Erythroblast (primary cell): ENCODE measurements at regions not wholly inside any gene's neighbourhood (a gene's known extent, or its start where the extent isn't known, plus 50 kb on each side); places are given as distances from the start of the nearest gene placed in this dataset.

Source experiments
- DNase-seq, 2 experiments: peaks; one replicate each; lab custom pipeline; 2025; lab: John Stamatoyannopoulos, UW
- GATA1 ChIP-seq: IDR thresholded peaks from 2 replicates; pipeline ENCODE4 v1.6.1; 2011; ENCODE audit warnings: low read depth, mild to moderate bottlenecking, control low read depth, low read length, moderate library complexity
- POLR2A ChIP-seq: IDR thresholded peaks from 2 replicates; pipeline ENCODE4 v1.6.1; 2011; ENCODE audit warnings: mild to moderate bottlenecking, low read length

DNA sequence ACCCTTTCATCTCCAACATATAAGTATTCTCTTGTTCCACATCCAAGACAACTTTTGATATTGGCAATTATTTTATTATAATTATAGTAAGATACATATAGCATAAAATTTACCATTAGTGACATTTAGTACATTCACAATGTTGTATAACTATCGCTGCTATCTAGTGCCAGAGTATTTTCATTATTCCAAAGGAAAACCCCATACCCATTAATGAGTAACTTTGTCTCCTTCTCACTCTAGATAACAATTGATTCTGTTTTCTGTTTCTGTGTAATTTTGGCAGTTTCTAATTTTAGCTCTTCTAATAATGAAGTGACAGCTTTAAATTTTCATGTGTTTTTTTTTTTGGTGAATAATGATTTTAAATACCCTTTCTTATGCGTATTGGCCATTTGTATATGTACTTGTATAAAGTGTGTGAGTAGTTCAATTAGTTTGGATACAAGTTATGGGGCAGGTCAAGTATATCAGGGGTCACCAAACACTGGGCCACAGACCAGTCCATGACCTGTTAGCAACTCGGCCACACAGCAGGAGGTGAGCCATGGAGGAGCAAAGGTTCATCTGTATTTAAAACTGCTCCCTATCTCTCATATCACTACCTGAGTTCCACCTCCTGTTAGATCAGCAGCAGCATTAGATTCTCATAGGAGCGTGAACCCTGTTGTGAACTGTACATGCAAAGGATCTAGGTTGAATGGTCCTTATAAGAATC is 97.2 kb upstream of the SYT1 start:
- DNase-seq, result no peak
- TF ChIP-seq POLR2A, result no peak
- TF ChIP-seq GATA1, result no peak

DNA sequence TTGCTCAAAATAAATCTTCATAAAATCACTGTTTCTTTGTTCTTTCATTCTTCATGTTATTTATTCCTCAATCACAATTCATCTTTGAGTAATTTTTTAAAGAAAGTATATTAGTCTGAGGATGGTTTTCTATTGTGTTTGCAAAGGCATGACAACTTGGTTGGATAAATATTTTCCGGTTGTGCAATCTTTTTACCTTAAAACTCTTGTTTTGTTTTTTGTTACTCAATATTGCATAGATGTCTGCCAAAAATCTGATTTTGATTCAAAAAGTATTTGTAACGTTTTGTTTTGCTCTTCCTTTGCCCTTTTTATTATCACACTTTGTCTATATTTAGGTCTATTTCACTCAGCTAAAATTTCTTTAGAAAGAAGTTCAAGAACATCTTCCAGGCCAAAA is 86.2 kb upstream of the SYT1 start:
- no peak for TF ChIP-seq POLR2A
- no peak for TF ChIP-seq GATA1
- DNase-seq, result no peak

DNA sequence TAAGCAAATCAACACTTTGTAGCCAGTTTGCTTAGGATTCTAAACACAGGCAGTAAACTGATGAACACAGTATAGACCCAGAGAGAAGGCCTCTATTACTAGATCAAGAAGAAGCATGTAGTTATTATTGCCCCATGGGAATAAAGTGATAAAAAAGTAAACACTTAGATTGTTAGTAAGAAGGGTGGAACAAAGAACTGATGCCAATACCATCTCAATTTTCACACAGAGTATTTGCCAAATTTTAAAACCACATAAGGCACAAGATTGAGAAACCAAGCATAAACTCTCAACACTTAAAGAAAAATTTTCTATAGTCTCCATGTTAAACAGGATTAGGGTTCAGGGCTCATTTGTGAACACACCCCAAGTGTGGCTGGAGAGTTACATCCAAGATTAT is 77.0 kb upstream of the SYT1 start:
- no peak for TF ChIP-seq POLR2A
- no peak for TF ChIP-seq GATA1
- no peak for DNase-seq

DNA sequence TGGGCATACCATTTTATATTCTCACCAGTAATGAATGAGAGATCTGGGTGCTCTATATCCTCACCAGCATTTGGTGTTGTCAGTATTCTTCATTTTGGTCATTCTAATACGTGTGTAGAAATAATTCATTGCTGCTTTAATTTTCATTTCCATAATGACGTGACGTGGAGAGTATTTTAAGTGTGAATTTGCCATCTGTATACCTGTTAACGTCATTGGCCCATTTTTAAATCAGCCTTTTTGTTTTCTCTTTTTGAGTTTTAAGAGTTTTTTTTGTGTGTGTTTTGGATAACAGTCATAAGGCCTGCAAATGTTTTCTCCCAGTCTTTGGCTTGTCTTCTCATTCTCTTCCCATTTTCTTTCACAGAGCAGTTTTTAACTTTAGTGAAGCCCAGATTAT is 74.4 kb upstream of the SYT1 start:
- no peak for DNase-seq
- TF ChIP-seq POLR2A (no peak), GATA1 (no peak)

DNA sequence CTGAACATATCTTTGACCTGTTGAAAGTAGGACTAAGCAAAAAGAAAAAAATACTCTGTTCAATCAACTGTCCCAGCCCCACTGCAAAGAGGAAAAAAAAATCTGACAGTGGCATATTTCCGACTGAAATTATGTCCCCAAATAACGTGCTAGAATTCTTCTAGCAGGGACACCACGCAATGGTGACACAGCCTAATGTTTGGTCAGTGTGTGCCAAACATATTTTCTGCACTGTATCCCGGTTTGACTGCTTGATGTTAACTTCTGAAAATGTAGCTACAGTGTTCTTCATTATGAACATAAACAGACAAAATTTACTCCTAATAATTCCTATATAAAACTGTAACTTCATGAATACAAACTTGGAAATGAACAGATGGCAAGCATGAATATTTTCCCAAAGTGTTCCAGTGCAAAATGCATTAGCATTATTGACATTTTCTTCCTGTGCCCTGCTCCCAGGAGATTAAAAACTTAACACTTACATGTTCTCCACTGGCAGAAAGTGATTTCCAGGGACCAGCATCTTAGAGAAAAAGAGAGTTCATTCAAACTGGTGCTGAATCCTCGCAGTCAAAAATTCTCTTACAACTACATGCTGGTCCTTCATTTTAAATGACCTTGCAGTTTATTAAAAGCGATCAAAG is 72.4 kb upstream of the SYT1 start:
- TF ChIP-seq GATA1 (no peak), POLR2A (no peak)
- DNase-seq, result no peak

DNA sequence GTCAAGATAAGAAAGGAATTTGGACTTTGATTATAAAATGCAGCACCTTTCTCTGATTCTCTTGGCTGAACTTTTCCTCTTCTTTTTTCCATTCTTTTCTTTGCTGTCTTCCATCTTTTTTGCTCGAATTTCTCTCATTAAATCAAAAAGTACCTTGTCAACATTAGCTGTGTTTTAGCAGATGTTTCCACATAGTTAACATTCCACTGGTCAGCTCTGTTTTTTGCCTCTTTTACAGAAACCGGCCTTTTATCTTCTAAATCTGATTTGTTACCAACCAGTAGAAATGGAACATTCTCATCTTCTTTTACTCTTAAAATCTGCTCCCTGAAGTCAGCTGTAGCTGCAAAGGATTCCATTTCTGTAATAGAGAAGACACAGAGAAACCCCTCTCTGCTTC is 71.1 kb upstream of the SYT1 start:
- no peak for DNase-seq
- TF ChIP-seq POLR2A (no peak), GATA1 (no peak)

DNA sequence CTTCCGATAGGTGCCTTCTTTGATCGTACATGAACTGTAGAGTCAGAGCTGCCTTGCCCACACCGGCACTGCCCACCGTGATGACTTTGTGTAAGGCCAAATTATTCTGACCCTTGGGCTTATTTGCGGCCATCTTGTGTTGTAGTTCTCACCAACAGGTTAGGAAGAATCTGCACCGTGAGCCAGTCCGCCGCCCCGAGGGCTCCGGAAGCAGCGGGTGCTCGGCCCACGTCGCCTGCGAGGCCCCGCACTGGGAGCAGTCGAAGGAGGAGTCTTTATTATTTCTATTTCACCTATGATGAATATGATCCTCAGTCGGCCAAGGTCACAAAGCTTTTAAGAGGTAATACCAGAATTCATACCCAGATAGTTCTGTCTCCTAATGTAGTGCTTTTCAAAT is 70.6 kb upstream of the SYT1 start:
- no peak for TF ChIP-seq POLR2A
- no peak for TF ChIP-seq GATA1
- no peak for DNase-seq

DNA sequence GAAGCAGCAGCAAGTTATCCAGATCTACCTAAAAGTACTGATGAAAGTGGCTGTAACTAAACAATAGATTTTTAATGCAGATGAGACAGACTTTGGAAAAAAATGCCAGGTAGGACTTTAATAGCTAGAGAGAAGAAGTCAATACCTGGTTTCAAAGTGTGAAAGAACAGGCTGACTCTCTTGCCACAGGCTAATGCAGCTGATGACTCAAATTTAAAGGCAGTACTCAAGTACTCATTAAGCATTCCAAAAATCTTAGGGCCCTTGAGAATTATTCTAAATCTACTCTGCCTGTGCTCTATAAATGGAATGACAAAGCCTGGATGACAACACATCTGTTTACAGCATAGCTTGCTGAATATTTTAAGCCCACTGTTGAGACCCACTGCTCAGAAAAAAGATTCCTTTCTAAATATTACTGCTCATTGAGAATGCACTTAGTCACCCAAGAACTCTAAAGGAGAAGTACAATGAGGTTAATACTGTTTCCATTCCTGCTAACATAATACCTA is 68.6 kb upstream of the SYT1 start:
- TF ChIP-seq GATA1, result no peak
- TF ChIP-seq POLR2A, result no peak
- DNase-seq, result no peak

DNA sequence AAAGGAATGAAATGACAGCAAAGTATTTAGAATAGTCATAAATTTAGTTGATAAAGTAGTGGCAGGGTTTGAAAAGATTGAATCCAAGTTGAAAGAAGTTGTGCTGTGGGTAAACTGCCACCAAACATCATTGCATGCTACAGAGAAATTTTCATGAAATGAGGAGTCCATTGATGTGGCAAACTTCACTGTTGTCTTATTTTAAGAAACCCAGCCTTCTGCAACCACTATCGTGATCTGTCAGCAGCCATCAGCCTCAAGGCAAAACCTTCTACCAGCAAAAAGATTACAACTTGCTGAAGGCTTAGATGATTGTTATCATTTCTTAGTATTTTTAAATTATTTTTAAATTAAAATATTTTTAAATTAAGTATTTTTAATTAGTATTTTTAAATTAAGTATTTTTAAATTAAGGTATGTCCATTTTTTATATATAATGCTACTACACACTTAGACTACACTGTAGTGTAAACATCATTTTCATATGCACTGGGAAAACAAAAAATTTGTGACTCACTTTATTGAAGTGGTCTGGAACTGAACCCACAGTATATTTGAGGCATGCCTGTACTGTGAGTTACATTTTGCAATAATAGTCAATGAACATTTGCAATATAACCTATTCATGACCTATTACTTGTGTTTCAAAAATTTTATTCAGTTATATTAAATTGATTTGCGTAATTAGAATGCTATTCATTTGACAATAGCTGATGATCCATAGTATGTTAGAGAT is 67.2 kb upstream of the SYT1 start:
- no peak for DNase-seq
- TF ChIP-seq POLR2A (no peak), GATA1 (no peak)

DNA sequence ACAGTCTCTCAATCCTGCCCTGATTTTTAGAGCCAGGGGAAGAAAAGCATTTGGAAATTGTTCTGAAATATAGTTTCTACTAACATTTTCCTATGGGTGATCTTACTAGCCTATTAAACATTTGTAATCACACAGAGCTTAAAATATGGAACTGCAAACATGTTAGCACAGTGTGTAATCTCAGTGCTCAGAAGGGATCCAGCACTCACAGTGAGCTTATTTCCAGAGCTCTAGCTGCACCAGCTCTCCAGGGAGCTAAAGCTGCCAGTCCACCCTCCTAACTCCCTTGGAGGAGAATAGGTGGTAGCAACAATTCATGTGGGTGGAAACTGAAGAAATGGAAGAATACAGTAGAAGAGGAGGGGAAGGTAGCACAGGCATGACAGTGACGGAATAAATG is 64.9 kb upstream of the SYT1 start:
- no peak for DNase-seq
- TF ChIP-seq POLR2A, result no peak
- TF ChIP-seq GATA1, result no peak

DNA sequence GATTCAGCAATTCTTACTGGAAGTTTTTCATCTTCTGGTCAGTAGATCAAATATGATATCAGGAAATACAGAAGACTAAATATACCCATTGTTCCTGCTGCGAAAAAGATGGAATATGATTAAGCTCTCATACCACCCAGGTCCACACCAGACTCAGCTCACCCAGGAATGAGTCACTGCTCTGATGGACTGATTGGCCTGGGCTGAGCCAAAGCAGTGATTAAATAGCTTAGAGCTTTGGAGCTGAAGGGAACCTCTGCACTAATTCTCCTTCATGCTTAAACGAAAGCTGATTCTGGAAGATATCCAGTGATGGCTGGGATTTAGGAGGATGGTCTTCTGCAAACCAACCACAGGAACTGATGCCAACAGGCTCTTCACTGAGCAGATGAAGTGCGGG is 62.0 kb upstream of the SYT1 start:
- TF ChIP-seq GATA1 (no peak), POLR2A (no peak)
- DNase-seq, result no peak

DNA sequence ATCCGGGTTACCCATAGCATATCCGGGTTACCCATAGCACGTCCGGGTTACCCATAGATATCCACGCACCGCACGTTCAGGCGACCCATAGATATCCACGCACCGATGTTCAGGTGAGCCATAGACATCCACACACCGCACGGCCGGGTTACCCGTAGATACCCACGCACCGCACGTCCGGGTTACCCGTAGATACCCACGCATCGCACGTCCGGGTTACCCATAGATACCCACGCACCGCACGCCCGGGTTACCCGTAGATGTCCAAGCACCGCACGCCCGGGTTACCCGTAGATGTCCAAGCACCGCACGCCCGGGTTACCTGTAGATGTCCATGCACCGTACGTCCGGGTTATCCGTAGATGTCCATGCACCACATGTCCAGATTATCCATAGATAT is 60.3 kb upstream of the SYT1 start:
- TF ChIP-seq POLR2A, result no peak
- TF ChIP-seq GATA1, result no peak
- no peak for DNase-seq
